Activated naive CD8-positive, alpha-beta T cell treated with anti-CD3 and anti-CD28 coated beads for 36 hours (primary cell): ENCODE measurements at regions not wholly inside any gene's neighbourhood (a gene's known extent, or its start where the extent isn't known, plus 50 kb on each side); places are given as distances from the start of the nearest gene placed in this dataset.
"Not testable (repeated sequence)": the region's sequence is repeated elsewhere in the genome, so short reads cannot be mapped to it uniquely, and the experiment has no call there.

ENCODE experiments used
- DNase-seq: peaks from one replicate; pipeline ENCODE4 v3.0.0; 2021
- H3K27ac Mint-ChIP-seq: one replicate; pipeline ENCODE4 v1.8.0; 2022; ENCODE audit warnings: mild to moderate bottlenecking, moderate library complexity, mixed read lengths
- H3K27me3 Mint-ChIP-seq: one replicate; pipeline ENCODE4 v1.8.0; 2022; ENCODE audit warnings: mild to moderate bottlenecking, mixed read lengths
- H3K36me3 Mint-ChIP-seq: one replicate; pipeline ENCODE4 v1.8.0; 2021; ENCODE audit warnings: mild to moderate bottlenecking, mixed read lengths
- H3K4me1 Mint-ChIP-seq: one replicate; pipeline ENCODE4 v1.8.0; 2021; ENCODE audit warnings: mixed read lengths
- H3K4me3 Mint-ChIP-seq: one replicate; pipeline ENCODE4 v1.8.0; 2022; ENCODE audit warnings: mild to moderate bottlenecking, moderate library complexity, mixed read lengths
- H3K9me3 Mint-ChIP-seq: one replicate; pipeline ENCODE4 v1.8.0; 2022; ENCODE audit warnings: mixed read lengths

- H3K27me3 Mint-ChIP-seq = no peaks in the 10 kb centered on the region
- no peak overlapping the region for H3K27ac Mint-ChIP-seq
- peaks cover 8% of the 10 kb centered on the region for H3K9me3 Mint-ChIP-seq
- H3K4me3 Mint-ChIP-seq = no peak overlapping the region
- H3K4me1 Mint-ChIP-seq = no peaks in the 10 kb centered on the region
- DNase-seq = no peak
- no peaks in the 10 kb centered on the region for H3K36me3 Mint-ChIP-seq
These were observed 185.1 kb upstream of the CNTNAP5 start for GRCh38 chr2:123840016-123840415.

GRCh38 chr2:123840574-123840973 lies 184.5 kb upstream of the CNTNAP5 start:
- no peak overlapping the region for H3K4me3 Mint-ChIP-seq
- H3K27me3 Mint-ChIP-seq = no peaks in the 10 kb centered on the region
- H3K27ac Mint-ChIP-seq = no peak overlapping the region
- no peaks in the 10 kb centered on the region for H3K36me3 Mint-ChIP-seq
- H3K4me1 Mint-ChIP-seq = no peaks in the 10 kb centered on the region
- no peak for DNase-seq
- H3K9me3 Mint-ChIP-seq = peaks cover 8% of the 10 kb centered on the region

GRCh38 chr2:123851281-123851680 lies 173.8 kb upstream of the CNTNAP5 start:
- Mint-ChIP-seq H3K9me3 (peaks cover 14% of the 10 kb centered on the region), H3K4me1 (no peaks in the 10 kb centered on the region), H3K27ac (no peak overlapping the region), H3K27me3 (no peaks in the 10 kb centered on the region), H3K36me3 (no peaks in the 10 kb centered on the region), H3K4me3 (no peak overlapping the region)
- no peak for DNase-seq

GRCh38 chr2:123853161-123853560 lies 171.9 kb upstream of the CNTNAP5 start:
- peaks cover 20% of the 10 kb centered on the region for H3K9me3 Mint-ChIP-seq
- no peaks in the 10 kb centered on the region for H3K4me1 Mint-ChIP-seq
- no peak overlapping the region for H3K4me3 Mint-ChIP-seq
- H3K27me3 Mint-ChIP-seq = no peaks in the 10 kb centered on the region
- no peak overlapping the region for H3K27ac Mint-ChIP-seq
- H3K36me3 Mint-ChIP-seq = no peaks in the 10 kb centered on the region
- no peak for DNase-seq

GRCh38 chr2:123859031-123859430 lies 166.1 kb upstream of the CNTNAP5 start:
- not testable (repeated sequence) for H3K4me1 Mint-ChIP-seq, H3K27me3 Mint-ChIP-seq, H3K36me3 Mint-ChIP-seq, H3K4me3 Mint-ChIP-seq, DNase-seq, H3K27ac Mint-ChIP-seq
- peaks cover 28% of the 10 kb centered on the region for H3K9me3 Mint-ChIP-seq

- H3K9me3 Mint-ChIP-seq = peaks cover 4% of the 10 kb centered on the region
- no peak overlapping the region for H3K27ac Mint-ChIP-seq
- H3K27me3 Mint-ChIP-seq = no peaks in the 10 kb centered on the region
- DNase-seq = no peak
- H3K4me1 Mint-ChIP-seq = no peaks in the 10 kb centered on the region
- H3K4me3 Mint-ChIP-seq = no peak overlapping the region
- H3K36me3 Mint-ChIP-seq = no peaks in the 10 kb centered on the region
These were observed 160.7 kb upstream of the CNTNAP5 start for GRCh38 chr2:123864416-123864815.

GRCh38 chr2:123870206-123870880 lies 154.7 kb upstream of the CNTNAP5 start:
- no peak overlapping the region for H3K27ac Mint-ChIP-seq
- no peaks in the 10 kb centered on the region for H3K36me3 Mint-ChIP-seq
- H3K4me3 Mint-ChIP-seq = no peak overlapping the region
- no peaks in the 10 kb centered on the region for H3K27me3 Mint-ChIP-seq
- H3K4me1 Mint-ChIP-seq = no peaks in the 10 kb centered on the region
- H3K9me3 Mint-ChIP-seq = no peaks in the 10 kb centered on the region
- DNase-seq = no peak

GRCh38 chr2:123870881-123871276 lies 154.2 kb upstream of the CNTNAP5 start:
- no peak for DNase-seq
- Mint-ChIP-seq H3K4me1 (no peaks in the 10 kb centered on the region), H3K4me3 (no peak overlapping the region), H3K27ac (no peak overlapping the region), H3K9me3 (no peaks in the 10 kb centered on the region), H3K27me3 (no peaks in the 10 kb centered on the region), H3K36me3 (no peaks in the 10 kb centered on the region)

GRCh38 chr2:123890148-123890547 lies 134.9 kb upstream of the CNTNAP5 start:
- Mint-ChIP-seq H3K4me3 (no peak overlapping the region), H3K27me3 (no peaks in the 10 kb centered on the region), H3K9me3 (peaks cover 26% of the 10 kb centered on the region), H3K27ac (no peak overlapping the region), H3K36me3 (no peaks in the 10 kb centered on the region), H3K4me1 (no peaks in the 10 kb centered on the region)
- no peak for DNase-seq

- H3K36me3 Mint-ChIP-seq = no peaks in the 10 kb centered on the region
- H3K27ac Mint-ChIP-seq = no peak overlapping the region
- no peaks in the 10 kb centered on the region for H3K4me1 Mint-ChIP-seq
- DNase-seq = no peak
- H3K9me3 Mint-ChIP-seq = peaks cover 13% of the 10 kb centered on the region
- no peak overlapping the region for H3K4me3 Mint-ChIP-seq
- no peaks in the 10 kb centered on the region for H3K27me3 Mint-ChIP-seq
These were observed 130.9 kb upstream of the CNTNAP5 start for GRCh38 chr2:123894167-123894566.

- H3K27me3 Mint-ChIP-seq = no peaks in the 10 kb centered on the region
- DNase-seq = no peak
- H3K4me1 Mint-ChIP-seq = no peaks in the 10 kb centered on the region
- no peak overlapping the region for H3K4me3 Mint-ChIP-seq
- H3K9me3 Mint-ChIP-seq = peaks cover 10% of the 10 kb centered on the region
- no peak overlapping the region for H3K27ac Mint-ChIP-seq
- no peaks in the 10 kb centered on the region for H3K36me3 Mint-ChIP-seq
These were observed 129.4 kb upstream of the CNTNAP5 start for GRCh38 chr2:123895651-123896050.

GRCh38 chr2:123901256-123901655 lies 123.8 kb upstream of the CNTNAP5 start:
- no peak overlapping the region for H3K4me3 Mint-ChIP-seq
- peaks cover 11% of the 10 kb centered on the region for H3K9me3 Mint-ChIP-seq
- no peaks in the 10 kb centered on the region for H3K27me3 Mint-ChIP-seq
- no peaks in the 10 kb centered on the region for H3K4me1 Mint-ChIP-seq
- H3K27ac Mint-ChIP-seq = no peak overlapping the region
- no peak for DNase-seq
- no peaks in the 10 kb centered on the region for H3K36me3 Mint-ChIP-seq

- Mint-ChIP-seq H3K27me3 (no peaks in the 10 kb centered on the region), H3K9me3 (peaks cover 3% of the 10 kb centered on the region), H3K36me3 (no peaks in the 10 kb centered on the region), H3K4me3 (no peak overlapping the region), H3K27ac (no peak overlapping the region), H3K4me1 (no peaks in the 10 kb centered on the region)
- no peak for DNase-seq
These were observed 118.7 kb upstream of the CNTNAP5 start for GRCh38 chr2:123906361-123906760.

- no peaks in the 10 kb centered on the region for H3K36me3 Mint-ChIP-seq
These were observed 116.6 kb upstream of the CNTNAP5 start for GRCh38 chr2:123908522-123908921.

GRCh38 chr2:123912171-123912570 lies 112.9 kb upstream of the CNTNAP5 start:
- H3K27ac Mint-ChIP-seq = no peak overlapping the region
- H3K4me1 Mint-ChIP-seq = no peaks in the 10 kb centered on the region
- no peak overlapping the region for H3K4me3 Mint-ChIP-seq
- DNase-seq = no peak
- no peaks in the 10 kb centered on the region for H3K36me3 Mint-ChIP-seq
- peaks cover 1% of the 10 kb centered on the region for H3K9me3 Mint-ChIP-seq
- peaks cover 4% of the 10 kb centered on the region for H3K27me3 Mint-ChIP-seq

More at GRCh38 chr2:123908522-123908921, 116.6 kb upstream of the CNTNAP5 start:
- Mint-ChIP-seq H3K4me3 (no peak overlapping the region), H3K9me3 (peaks cover 1% of the 10 kb centered on the region), H3K27ac (no peak overlapping the region), H3K27me3 (peaks cover 4% of the 10 kb centered on the region), H3K4me1 (no peaks in the 10 kb centered on the region)
- no peak for DNase-seq

- no peaks in the 10 kb centered on the region for H3K36me3 Mint-ChIP-seq
These were observed 111.8 kb upstream of the CNTNAP5 start for GRCh38 chr2:123913143-123913735.

More at GRCh38 chr2:123913143-123913735, 111.8 kb upstream of the CNTNAP5 start:
- Mint-ChIP-seq H3K9me3 (peaks cover 1% of the 10 kb centered on the region), H3K27ac (no peak overlapping the region), H3K4me3 (no peak overlapping the region), H3K4me1 (no peaks in the 10 kb centered on the region), H3K27me3 (peaks cover 4% of the 10 kb centered on the region)
- DNase-seq = no peak
